ENCODE measurements at regions not wholly inside any gene's neighbourhood (a gene's known extent, or its start where the extent isn't known, plus 50 kb on each side); places are given as distances from the start of the nearest gene placed in this dataset.

DNA sequence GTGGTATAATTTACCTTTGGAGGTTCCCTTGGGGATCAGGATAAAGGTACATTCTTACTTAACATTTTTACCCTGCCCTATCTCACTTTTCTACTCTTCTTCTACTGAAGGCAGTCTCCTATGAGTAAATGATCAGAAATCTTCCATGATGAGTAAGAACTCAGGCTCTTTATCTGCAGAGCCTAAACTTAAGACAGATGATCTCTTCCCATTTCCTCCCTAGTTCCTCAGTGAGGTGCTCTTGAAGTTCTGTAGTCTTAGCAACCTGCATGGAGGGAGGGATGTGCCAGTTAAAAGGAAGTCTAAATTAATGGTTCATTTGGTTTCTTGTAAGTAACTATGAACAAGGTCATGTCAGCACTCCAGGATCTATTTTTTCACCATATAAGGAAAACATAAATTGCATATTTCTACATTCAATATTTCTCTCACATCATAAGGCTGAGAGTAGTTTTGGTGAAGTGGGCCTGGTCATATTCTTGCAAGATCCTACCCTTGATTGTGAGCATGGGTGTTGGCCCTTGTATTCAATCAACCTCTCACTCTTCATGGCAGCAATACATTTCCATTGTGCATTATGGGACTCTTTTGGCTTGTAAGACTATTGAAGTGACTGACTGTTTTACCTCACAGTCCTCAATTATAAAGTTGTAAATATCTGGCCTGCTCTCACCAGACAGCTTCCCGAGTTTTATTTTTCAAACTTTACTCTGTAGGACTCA, 295.5 kb downstream of the SLC7A11 start:
- H3K9me1 ChIP-seq (ENCODE audit: insufficient read depth, low read length): no peaks in the 10 kb centered on the region
- no peak overlapping the region for H3K4ac ChIP-seq (ENCODE audit: low read depth, low read length)
- H3K79me1 ChIP-seq (ENCODE audit: low read depth in 1 of 2, low read length in 2 of 2): no peaks in the 10 kb centered on the region
- H3K4me2 ChIP-seq (ENCODE audit: low read depth, low read length): no peak overlapping the region
- H2BK5ac ChIP-seq (ENCODE audit: low read depth, low read length, poor library complexity, severe bottlenecking): no peak overlapping the region
- no peaks in the 10 kb centered on the region for H3K4me1 ChIP-seq (ENCODE audit: control insufficient read depth, insufficient read depth, low read length)
- no peak overlapping the region for H3K27ac ChIP-seq (ENCODE audit: insufficient read depth, low read length)
- no CpG with 5 or more reads among the region's 1 CpG for WGBS, 2 experiments (ENCODE audit: extremely low coverage in 2 of 2, insufficient read length in 1 of 2)
- H3K56ac ChIP-seq (ENCODE audit: extremely low read depth, insufficient read depth, low read length): no peak overlapping the region
- POLR2A ChIA-PET (ENCODE audit: unreplicated experiment): no interaction called here
- H2BK120ac ChIP-seq (ENCODE audit: low read depth, low read length): no peak overlapping the region
- H2BK20ac ChIP-seq (ENCODE audit: low read depth, low read length): no peak overlapping the region
- H3K9ac ChIP-seq (ENCODE audit: low read depth, low read length): no peak overlapping the region
- no peak overlapping the region for H2AK5ac ChIP-seq (ENCODE audit: low read depth, low read length)
- in situ Hi-C loops (cut with MboI; ENCODE audit: low sequenced_read_pairs): no loop called here
- TF ChIP-seq, protein P1, sequence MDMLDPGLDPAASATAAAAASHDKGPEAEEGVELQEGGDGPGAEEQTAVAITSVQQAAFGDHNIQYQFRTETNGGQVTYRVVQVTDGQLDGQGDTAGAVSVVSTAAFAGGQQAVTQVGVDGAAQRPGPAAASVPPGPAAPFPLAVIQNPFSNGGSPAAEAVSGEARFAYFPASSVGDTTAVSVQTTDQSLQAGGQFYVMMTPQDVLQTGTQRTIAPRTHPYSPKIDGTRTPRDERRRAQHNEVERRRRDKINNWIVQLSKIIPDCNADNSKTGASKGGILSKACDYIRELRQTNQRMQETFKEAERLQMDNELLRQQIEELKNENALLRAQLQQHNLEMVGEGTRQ (IDR thresholded peaks at IDR 0.05; ENCODE audit: low read depth, low read length): no peak
- TF ChIP-seq SMC3 (IDR thresholded peaks at IDR 0.05; ENCODE audit: low read depth, low read length): no peak
- TF ChIP-seq RFX5 (IDR thresholded peaks at IDR 0.05; ENCODE audit: low read depth, low read length): no peak
- no peak for TF ChIP-seq MAFK (IDR thresholded peaks at IDR 0.05; ENCODE audit: low read depth, low read length)
- TF ChIP-seq MXI1 (IDR thresholded peaks at IDR 0.05; ENCODE audit: borderline replicate concordance, low read depth, low read length): no peak
- TF ChIP-seq, protein P2, sequence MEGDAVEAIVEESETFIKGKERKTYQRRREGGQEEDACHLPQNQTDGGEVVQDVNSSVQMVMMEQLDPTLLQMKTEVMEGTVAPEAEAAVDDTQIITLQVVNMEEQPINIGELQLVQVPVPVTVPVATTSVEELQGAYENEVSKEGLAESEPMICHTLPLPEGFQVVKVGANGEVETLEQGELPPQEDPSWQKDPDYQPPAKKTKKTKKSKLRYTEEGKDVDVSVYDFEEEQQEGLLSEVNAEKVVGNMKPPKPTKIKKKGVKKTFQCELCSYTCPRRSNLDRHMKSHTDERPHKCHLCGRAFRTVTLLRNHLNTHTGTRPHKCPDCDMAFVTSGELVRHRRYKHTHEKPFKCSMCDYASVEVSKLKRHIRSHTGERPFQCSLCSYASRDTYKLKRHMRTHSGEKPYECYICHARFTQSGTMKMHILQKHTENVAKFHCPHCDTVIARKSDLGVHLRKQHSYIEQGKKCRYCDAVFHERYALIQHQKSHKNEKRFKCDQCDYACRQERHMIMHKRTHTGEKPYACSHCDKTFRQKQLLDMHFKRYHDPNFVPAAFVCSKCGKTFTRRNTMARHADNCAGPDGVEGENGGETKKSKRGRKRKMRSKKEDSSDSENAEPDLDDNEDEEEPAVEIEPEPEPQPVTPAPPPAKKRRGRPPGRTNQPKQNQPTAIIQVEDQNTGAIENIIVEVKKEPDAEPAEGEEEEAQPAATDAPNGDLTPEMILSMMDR (conservative IDR thresholded peaks at IDR 0.05; ENCODE audit: low read depth, low read length): no peak
- no peak for TF ChIP-seq RCOR1 (IDR thresholded peaks at IDR 0.05; ENCODE audit: insufficient replicate concordance, low read length)
- TF ChIP-seq, protein P3, sequence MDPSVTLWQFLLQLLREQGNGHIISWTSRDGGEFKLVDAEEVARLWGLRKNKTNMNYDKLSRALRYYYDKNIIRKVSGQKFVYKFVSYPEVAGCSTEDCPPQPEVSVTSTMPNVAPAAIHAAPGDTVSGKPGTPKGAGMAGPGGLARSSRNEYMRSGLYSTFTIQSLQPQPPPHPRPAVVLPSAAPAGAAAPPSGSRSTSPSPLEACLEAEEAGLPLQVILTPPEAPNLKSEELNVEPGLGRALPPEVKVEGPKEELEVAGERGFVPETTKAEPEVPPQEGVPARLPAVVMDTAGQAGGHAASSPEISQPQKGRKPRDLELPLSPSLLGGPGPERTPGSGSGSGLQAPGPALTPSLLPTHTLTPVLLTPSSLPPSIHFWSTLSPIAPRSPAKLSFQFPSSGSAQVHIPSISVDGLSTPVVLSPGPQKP (IDR thresholded peaks at IDR 0.05; ENCODE audit: borderline replicate concordance, low read depth, low read length): no peak
- no peak for TF ChIP-seq POLR2A (IDR thresholded peaks at IDR 0.05; ENCODE audit: low read depth, low read length)
- no peak for TF ChIP-seq CEBPB (IDR thresholded peaks at IDR 0.05; ENCODE audit: low read depth, low read length)
- TF ChIP-seq RAD21 (IDR thresholded peaks at IDR 0.05; ENCODE audit: low read length): no peak
- no peak for TF ChIP-seq BHLHE40 (IDR thresholded peaks at IDR 0.05; ENCODE audit: low read depth, low read length)
- TF ChIP-seq NFE2L2 (IDR thresholded peaks at IDR 0.05; ENCODE audit: low read depth, low read length): no peak
- no peak for TF ChIP-seq CHD1 (IDR thresholded peaks at IDR 0.05; ENCODE audit: low read depth, low read length)
- no peak for TF ChIP-seq MAZ (IDR thresholded peaks at IDR 0.05; ENCODE audit: borderline replicate concordance, low read depth, low read length)
- TF ChIP-seq FOS (IDR thresholded peaks at IDR 0.05; ENCODE audit: low read depth, low read length): no peak
- CTCF ChIA-PET: no interaction called here
- peak; percentile 54 for ATAC-seq (ENCODE audit: low read depth)
- H2AFZ ChIP-seq (replicated peaks; ENCODE audit: low read length, poor library complexity): no peak overlapping the region
- no peaks in the 10 kb centered on the region; the same call in 1 of the 2 replicates for H3K9me3 ChIP-seq (ENCODE audit: control insufficient read depth, insufficient read depth, low read length)
- no TSS peak for BruUV-seq (replicated peaks)
- no peak overlapping the region for H3K18ac ChIP-seq (ENCODE audit: low read depth, low read length)
- dilution Hi-C loops (cut with HindIII; ENCODE audit: low sequenced_read_pairs, unreplicated experiment): no loop called here
- H2AK9ac ChIP-seq (replicated peaks; ENCODE audit: low read depth, low read length, poor library complexity): no peak overlapping the region
- no peak overlapping the region for H3K4me3 ChIP-seq (ENCODE audit: insufficient read depth, low read depth, low read length)
- H4K8ac ChIP-seq (ENCODE audit: low read depth in 2 of 2, low read length in 2 of 2): no peak overlapping the region
- H3K23ac ChIP-seq (ENCODE audit: low read depth, low read length): no peak overlapping the region
- intact Hi-C loops (cut with micrococcal nuclease): no loop called here
- H3K14ac ChIP-seq (replicated peaks; ENCODE audit: low read depth, low read length): no peak overlapping the region
- H2BK15ac ChIP-seq (ENCODE audit: low read depth, low read length): no peak overlapping the region
- no peak overlapping the region for H4K91ac ChIP-seq (ENCODE audit: insufficient read depth, low read depth, low read length)
- no peaks in the 10 kb centered on the region for H4K20me1 ChIP-seq (ENCODE audit: insufficient read depth, low read length)
- no peaks in the 10 kb centered on the region for H3K36me3 ChIP-seq (ENCODE audit: control insufficient read depth, insufficient read depth, low read length)
- DNase-seq: peak; percentile 56
- no peak overlapping the region for H4K5ac ChIP-seq (ENCODE audit: low read depth, low read length)
- no peaks in the 10 kb centered on the region for H3K27me3 ChIP-seq (ENCODE audit: control insufficient read depth, insufficient read depth, low read length)

All from IMR-90 (cell line).